Dendritic cell treated with granulocyte-macrophage colony-stimulating factor and Interleukin-4, amounts not matched to agents 40 ng/mL and 50 ng/mL, for 4 days (primary cell): ENCODE measurements at regions not wholly inside any gene's neighbourhood (a gene's known extent, or its start where the extent isn't known, plus 50 kb on each side); places are given as distances from the start of the nearest gene placed in this dataset.
"Not testable (repeated sequence)": the region's sequence is repeated elsewhere in the genome, so short reads cannot be mapped to it uniquely, and the experiment has no call there.

Experiments used
- H3K27ac Mint-ChIP-seq: one replicate; pipeline ENCODE4 v1.8.0; 2022; ENCODE audit warnings: mild to moderate bottlenecking, mixed read lengths
- H3K27me3 Mint-ChIP-seq: one replicate; pipeline ENCODE4 v1.8.0; 2022; ENCODE audit warnings: mild to moderate bottlenecking, mixed read lengths
- H3K36me3 Mint-ChIP-seq: one replicate; pipeline ENCODE4 v1.8.0; 2022; ENCODE audit warnings: low read depth, mixed read lengths
- H3K4me1 Mint-ChIP-seq: one replicate; pipeline ENCODE4 v1.8.0; 2022; ENCODE audit warnings: low read depth, mixed read lengths
- H3K4me3 Mint-ChIP-seq: one replicate; pipeline ENCODE4 v1.8.0; 2022; ENCODE audit warnings: mild to moderate bottlenecking, moderate library complexity, mixed read lengths
- H3K9me3 Mint-ChIP-seq: one replicate; pipeline ENCODE4 v1.8.0; 2022; ENCODE audit warnings: mixed read lengths
- intact Hi-C: fragments of 100-400 bp; cut with micrococcal nuclease; formaldehyde crosslinking; loops from one replicate; pipeline ENCODE4 v1.15.0; 2022

GRCh38 chr4:183374950-183375555 lies 52.8 kb upstream of the CLDN24 start:
- Mint-ChIP-seq H3K9me3 (peaks cover 40% of the 10 kb centered on the region), H3K4me3 (no peak overlapping the region), H3K27me3 (peaks cover 6% of the 10 kb centered on the region), H3K27ac (no peak overlapping the region), H3K4me1 (no peaks in the 10 kb centered on the region), H3K36me3 (no peaks in the 10 kb centered on the region)
- intact Hi-C loops: no loop called here

- Mint-ChIP-seq H3K4me1 (no peaks in the 10 kb centered on the region), H3K27me3 (peaks cover 3% of the 10 kb centered on the region), H3K27ac (no peak overlapping the region), H3K4me3 (no peak overlapping the region), H3K9me3 (peaks cover 40% of the 10 kb centered on the region), H3K36me3 (no peaks in the 10 kb centered on the region)
- intact Hi-C loops: no loop called here
These were observed 54.2 kb upstream of the CLDN24 start for GRCh38 chr4:183376381-183376780.

DNA sequence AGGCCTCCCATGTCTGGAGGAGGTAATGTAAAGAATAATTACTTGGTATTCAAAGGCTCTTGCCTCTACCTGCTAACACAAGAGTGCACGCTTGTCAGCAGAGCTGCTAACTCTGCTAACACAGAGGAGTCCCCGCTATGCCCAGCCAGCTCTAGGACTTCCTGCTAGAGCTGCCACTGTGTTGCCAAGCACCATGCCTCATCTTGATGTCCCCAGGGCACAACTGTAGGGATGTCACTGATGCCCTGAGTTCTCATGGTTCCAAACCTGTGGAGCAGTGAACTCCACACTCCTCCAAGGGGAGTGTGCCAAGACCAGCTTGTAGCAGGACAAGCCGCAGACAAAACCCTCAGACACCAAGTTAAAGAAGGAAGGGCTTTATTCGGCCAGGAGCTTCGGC lies 55.3 kb upstream of the CLDN24 start:
- Mint-ChIP-seq H3K4me1 (no peaks in the 10 kb centered on the region), H3K27me3 (no peaks in the 10 kb centered on the region), H3K4me3 (no peak overlapping the region), H3K27ac (no peak overlapping the region), H3K36me3 (no peaks in the 10 kb centered on the region), H3K9me3 (peaks cover 32% of the 10 kb centered on the region)
- intact Hi-C loops: no loop called here

DNA sequence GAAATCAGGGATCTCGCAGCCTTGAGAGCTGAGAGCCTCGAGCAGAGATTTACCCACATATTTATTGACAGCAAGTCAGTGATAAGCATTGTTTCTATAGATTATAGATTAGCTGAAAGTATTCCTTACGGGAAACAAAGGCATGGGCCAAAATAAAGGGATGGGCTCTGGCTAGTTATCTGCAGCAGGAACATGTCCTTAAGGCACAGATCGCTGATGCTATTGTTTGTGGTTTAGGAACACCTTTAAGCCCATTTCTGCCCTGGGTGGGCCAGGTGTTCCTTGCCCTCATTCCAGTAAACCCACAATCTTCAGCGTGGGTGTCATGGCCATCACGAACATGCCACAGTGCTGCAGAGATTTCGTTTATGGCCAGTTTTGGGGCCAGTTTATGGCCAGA lies 56.1 kb upstream of the CLDN24 start:
- H3K36me3 Mint-ChIP-seq, H3K4me3 Mint-ChIP-seq, H3K27me3 Mint-ChIP-seq, intact Hi-C loops, H3K27ac Mint-ChIP-seq, H3K4me1 Mint-ChIP-seq: not testable (repeated sequence)
- peaks cover 31% of the 10 kb centered on the region for H3K9me3 Mint-ChIP-seq

DNA sequence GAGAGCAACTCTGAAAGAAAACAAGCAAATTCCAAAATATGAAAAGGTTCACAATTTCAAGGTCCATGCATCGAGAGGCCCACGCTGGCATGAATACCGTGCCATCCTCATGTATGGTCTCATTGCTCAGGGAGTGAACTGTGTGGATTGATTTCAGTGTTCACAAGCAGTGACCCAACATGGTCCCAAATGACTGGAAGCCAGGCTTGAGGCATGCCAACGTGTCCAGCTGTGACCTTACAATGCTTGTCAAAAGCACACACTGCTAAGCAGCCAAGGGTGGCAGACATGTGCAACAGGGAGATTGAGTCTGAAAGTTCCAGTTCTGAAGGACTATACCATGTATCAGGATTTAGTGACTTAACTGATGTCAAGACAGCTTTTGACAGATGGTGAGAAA lies 58.7 kb upstream of the CLDN24 start:
- H3K4me3 Mint-ChIP-seq: no peak overlapping the region
- H3K36me3 Mint-ChIP-seq: no peaks in the 10 kb centered on the region
- no peaks in the 10 kb centered on the region for H3K27me3 Mint-ChIP-seq
- no peaks in the 10 kb centered on the region for H3K4me1 Mint-ChIP-seq
- intact Hi-C loops: no loop called here
- no peak overlapping the region for H3K27ac Mint-ChIP-seq
- peaks cover 48% of the 10 kb centered on the region for H3K9me3 Mint-ChIP-seq

DNA sequence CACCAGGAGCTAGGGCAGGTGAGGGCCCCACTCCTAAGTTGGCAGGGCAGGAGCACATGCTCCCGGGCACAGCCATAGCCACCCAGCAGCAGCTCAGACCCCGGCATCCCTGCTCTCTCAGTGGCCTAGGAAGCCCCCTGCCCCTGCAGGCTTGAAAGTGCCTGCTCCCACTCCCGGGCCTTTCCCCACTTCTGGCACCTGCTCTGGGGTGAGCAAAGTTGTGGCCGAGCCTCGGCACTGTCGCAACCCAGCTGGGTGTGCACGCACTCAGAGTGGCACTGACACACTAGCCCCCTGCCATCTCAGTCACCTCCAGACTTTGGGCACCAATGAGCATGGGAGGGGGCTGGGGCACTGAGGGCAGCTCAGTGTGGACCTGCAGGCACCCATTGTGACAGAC lies 60.8 kb upstream of the CDKN2AIP start:
- no peaks in the 10 kb centered on the region for H3K4me1 Mint-ChIP-seq
- H3K9me3 Mint-ChIP-seq: peaks cover 33% of the 10 kb centered on the region
- intact Hi-C loops: no loop called here
- H3K36me3 Mint-ChIP-seq: no peaks in the 10 kb centered on the region
- peaks cover 1% of the 10 kb centered on the region for H3K27me3 Mint-ChIP-seq
- H3K4me3 Mint-ChIP-seq: no peak overlapping the region
- no peak overlapping the region for H3K27ac Mint-ChIP-seq

- intact Hi-C loops: no loop called here
These were observed 59.9 kb upstream of the CDKN2AIP start for GRCh38 chr4:183384516-183384915.

DNA sequence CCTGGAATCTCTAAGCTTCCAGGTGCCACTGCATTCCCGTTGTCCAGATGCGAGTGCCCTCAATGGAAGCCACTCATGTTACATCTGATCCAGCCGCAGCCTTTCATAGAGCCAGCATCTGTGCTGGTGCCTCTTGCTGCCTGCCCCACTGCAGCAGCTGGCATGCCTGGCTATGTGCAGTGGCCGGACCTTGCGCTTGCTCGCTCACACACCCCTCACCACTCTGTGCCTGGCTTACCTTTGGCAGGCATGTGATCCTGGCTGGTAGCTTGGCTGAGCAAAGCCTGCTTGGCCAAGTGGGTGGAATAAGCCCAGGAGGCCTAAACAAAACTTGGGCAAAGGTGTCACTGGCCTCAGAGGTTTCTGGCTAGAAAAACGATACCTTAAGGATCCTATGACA lies 59.5 kb upstream of the CDKN2AIP start:
- no peak overlapping the region for H3K4me3 Mint-ChIP-seq
- H3K9me3 Mint-ChIP-seq: peaks cover 19% of the 10 kb centered on the region
- H3K4me1 Mint-ChIP-seq: no peaks in the 10 kb centered on the region
- intact Hi-C loops: no loop called here
- H3K27me3 Mint-ChIP-seq: peaks cover 1% of the 10 kb centered on the region
- no peak overlapping the region for H3K27ac Mint-ChIP-seq
- H3K36me3 Mint-ChIP-seq: no peaks in the 10 kb centered on the region

More at GRCh38 chr4:183384516-183384915, 59.9 kb upstream of the CDKN2AIP start:
- peaks cover 1% of the 10 kb centered on the region for H3K27me3 Mint-ChIP-seq
- H3K9me3 Mint-ChIP-seq: peaks cover 24% of the 10 kb centered on the region
- no peaks in the 10 kb centered on the region for H3K4me1 Mint-ChIP-seq
- H3K27ac Mint-ChIP-seq: no peak overlapping the region
- no peaks in the 10 kb centered on the region for H3K36me3 Mint-ChIP-seq
- H3K4me3 Mint-ChIP-seq: no peak overlapping the region

DNA sequence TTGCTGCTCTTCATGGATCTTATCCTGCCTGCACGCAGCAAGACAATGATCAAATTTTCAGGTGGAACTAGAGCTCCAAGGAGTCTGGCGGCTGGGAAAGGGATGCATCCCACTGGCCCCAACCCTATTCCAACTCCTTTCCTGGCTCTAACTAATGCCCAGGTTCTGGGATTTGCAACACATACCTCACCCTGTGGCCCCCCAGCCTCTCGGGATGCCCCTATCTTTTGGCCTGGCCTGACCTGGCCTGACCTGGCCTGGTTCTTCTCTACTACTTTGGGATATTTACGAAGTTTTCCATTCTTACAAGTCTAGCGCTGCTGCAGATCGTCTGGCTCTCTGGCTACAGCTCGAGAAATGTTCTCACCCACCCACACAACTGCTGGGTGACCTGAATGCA lies 56.4 kb upstream of the CDKN2AIP start:
- Mint-ChIP-seq H3K4me1 (peaks cover 18% of the 10 kb centered on the region), H3K27ac (no peak overlapping the region), H3K27me3 (peaks cover 4% of the 10 kb centered on the region), H3K9me3 (peaks cover 18% of the 10 kb centered on the region), H3K4me3 (no peak overlapping the region), H3K36me3 (no peaks in the 10 kb centered on the region)
- intact Hi-C loops: no loop called here

GRCh38 chr4:183388777-183389176 lies 55.7 kb upstream of the CDKN2AIP start:
- intact Hi-C loops: no loop called here
- Mint-ChIP-seq H3K4me3 (no peak overlapping the region), H3K9me3 (peaks cover 13% of the 10 kb centered on the region), H3K4me1 (peaks cover 18% of the 10 kb centered on the region), H3K27me3 (peaks cover 4% of the 10 kb centered on the region), H3K27ac (no peak overlapping the region), H3K36me3 (no peaks in the 10 kb centered on the region)

- no peaks in the 10 kb centered on the region for H3K36me3 Mint-ChIP-seq
- H3K4me3 Mint-ChIP-seq: no peak overlapping the region
- no peak overlapping the region for H3K27ac Mint-ChIP-seq
- H3K9me3 Mint-ChIP-seq: no peaks in the 10 kb centered on the region
- peaks cover 18% of the 10 kb centered on the region for H3K4me1 Mint-ChIP-seq
- intact Hi-C loops: loop anchor here (10.0 kb wide), 1 partner anchor 456 kb away; no protein-coding TSS in a partner anchor
- H3K27me3 Mint-ChIP-seq: peaks cover 4% of the 10 kb centered on the region
These were observed 54.1 kb upstream of the CDKN2AIP start for GRCh38 chr4:183390374-183390773.

DNA sequence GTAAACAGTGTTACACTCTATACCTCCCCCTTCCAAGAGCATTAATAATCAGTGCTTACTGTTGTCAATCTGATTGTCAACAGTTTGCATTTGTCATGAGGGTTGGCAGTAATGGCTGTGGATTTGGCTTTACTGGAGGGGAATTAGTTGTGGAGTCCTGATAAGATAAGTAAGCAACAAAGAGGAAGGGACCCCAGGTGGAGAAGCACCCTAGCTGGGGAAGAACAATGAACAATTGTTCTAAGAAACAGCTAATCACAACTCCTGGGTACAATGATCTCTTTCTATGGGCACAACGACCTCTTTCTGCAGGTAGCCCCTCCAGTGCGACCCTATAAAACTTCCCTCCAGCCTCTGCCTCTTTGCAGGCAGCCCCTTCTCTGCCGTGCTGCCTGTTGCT lies 53.2 kb upstream of the CDKN2AIP start:
- peaks cover 4% of the 10 kb centered on the region for H3K27me3 Mint-ChIP-seq
- H3K4me3 Mint-ChIP-seq: no peak overlapping the region
- H3K4me1 Mint-ChIP-seq: peaks cover 18% of the 10 kb centered on the region
- H3K27ac Mint-ChIP-seq: no peak overlapping the region
- H3K9me3 Mint-ChIP-seq: no peaks in the 10 kb centered on the region
- intact Hi-C loops: loop anchor here (10.0 kb wide), 1 partner anchor 456 kb away; no protein-coding TSS in a partner anchor
- no peaks in the 10 kb centered on the region for H3K36me3 Mint-ChIP-seq

DNA sequence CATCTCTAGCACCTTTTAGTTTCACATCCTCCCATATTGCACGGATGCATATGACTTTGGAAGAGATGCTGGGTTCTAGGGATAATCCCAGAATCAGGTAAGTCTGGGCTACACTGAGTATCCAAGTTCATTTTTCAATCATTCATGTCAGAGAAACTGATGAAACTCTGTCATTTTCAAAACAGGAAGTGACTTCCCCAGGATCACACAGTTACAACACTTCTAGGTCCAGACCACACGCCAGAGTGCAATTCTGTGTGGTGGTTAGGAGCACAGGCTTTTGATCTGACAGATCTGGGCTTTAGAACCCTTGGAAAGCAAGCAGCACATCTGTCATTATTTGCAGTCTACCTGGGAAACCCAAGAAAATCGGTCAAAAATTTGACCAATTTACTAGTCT lies 52.1 kb upstream of the CDKN2AIP start:
- Mint-ChIP-seq H3K27me3 (peaks cover 4% of the 10 kb centered on the region), H3K36me3 (no peaks in the 10 kb centered on the region), H3K9me3 (no peaks in the 10 kb centered on the region), H3K27ac (no peak overlapping the region), H3K4me3 (no peak overlapping the region), H3K4me1 (peaks cover 28% of the 10 kb centered on the region)
- intact Hi-C loops: loop anchor here (10.0 kb wide), 1 partner anchor 458 kb away; no protein-coding TSS in a partner anchor

GRCh38 chr4:183393446-183393845 lies 51.0 kb upstream of the CDKN2AIP start:
- peaks cover 2% of the 10 kb centered on the region for H3K27me3 Mint-ChIP-seq
- H3K4me1 Mint-ChIP-seq: peaks cover 39% of the 10 kb centered on the region
- H3K36me3 Mint-ChIP-seq: no peaks in the 10 kb centered on the region
- H3K9me3 Mint-ChIP-seq: no peaks in the 10 kb centered on the region
- no peak overlapping the region for H3K27ac Mint-ChIP-seq
- H3K4me3 Mint-ChIP-seq: no peak overlapping the region
- intact Hi-C loops: loop anchor here (10.0 kb wide), 1 partner anchor 459 kb away; no protein-coding TSS in a partner anchor
